Omental fat pad (tissue), 3 donors: ENCODE measurements at regions not wholly inside any gene's neighbourhood (a gene's known extent, or its start where the extent isn't known, plus 50 kb on each side); places are given as distances from the start of the nearest gene placed in this dataset.

Source experiments
- ATAC-seq: fragments of 150-250 bp; one replicate; pipeline ENCODE4 v1.9.1; 2016; ENCODE audit warnings: mild to moderate bottlenecking, moderate library complexity; ENCODE audit not compliant: low FRiP score
- DNase-seq: peaks from one replicate; pipeline ENCODE4 v3.0.0-alpha.2; 2019; ENCODE audit warnings: low spot score
- CTCF ChIP-seq, 3 donors: fragments of 450-650 bp; IDR thresholded peaks; one replicate each; pipeline ENCODE4 v1.5.1; 2016 to 2017; ENCODE audit warnings: antibody characterized with exemption in 3 of 3, mild to moderate bottlenecking in 3 of 3, moderate library complexity in 2 of 3

GRCh38 chr4:123606336-123606735, 209.7 kb downstream of the SPRY1 start:
- DNase-seq (no peak), ATAC-seq (no peak)
- no peak for TF ChIP-seq CTCF (IDR thresholded peaks at IDR 0.05)

GRCh38 chr4:123606946-123607542, 210.4 kb downstream of the SPRY1 start:
- TF ChIP-seq CTCF (IDR thresholded peaks at IDR 0.05): no peak
- DNase-seq (no peak), ATAC-seq (no peak)

- no peak for ATAC-seq
- DNase-seq: no peak
- TF ChIP-seq CTCF (IDR thresholded peaks at IDR 0.05): no peak
These were observed 213.2 kb downstream of the SPRY1 start for GRCh38 chr4:123609829-123610228.

GRCh38 chr4:123613586-123614344, 217.2 kb downstream of the SPRY1 start:
- DNase-seq (no peak), ATAC-seq (no peak)
- TF ChIP-seq CTCF (IDR thresholded peaks at IDR 0.05): no peak

GRCh38 chr4:123615901-123616300, 219.3 kb downstream of the SPRY1 start:
- DNase-seq: no peak
- TF ChIP-seq CTCF (IDR thresholded peaks at IDR 0.05): no peak

GRCh38 chr4:123616951-123617461, 220.4 kb downstream of the SPRY1 start:
- no peak for ATAC-seq

More at GRCh38 chr4:123615901-123616300, 219.3 kb downstream of the SPRY1 start:
- ATAC-seq: no peak

More at GRCh38 chr4:123616951-123617461, 220.4 kb downstream of the SPRY1 start:
- no peak for TF ChIP-seq CTCF (IDR thresholded peaks at IDR 0.05)
- DNase-seq: no peak
